ENCODE measurements at regions not wholly inside any gene's neighbourhood (a gene's known extent, or its start where the extent isn't known, plus 50 kb on each side); places are given as distances from the start of the nearest gene placed in this dataset.

DNA sequence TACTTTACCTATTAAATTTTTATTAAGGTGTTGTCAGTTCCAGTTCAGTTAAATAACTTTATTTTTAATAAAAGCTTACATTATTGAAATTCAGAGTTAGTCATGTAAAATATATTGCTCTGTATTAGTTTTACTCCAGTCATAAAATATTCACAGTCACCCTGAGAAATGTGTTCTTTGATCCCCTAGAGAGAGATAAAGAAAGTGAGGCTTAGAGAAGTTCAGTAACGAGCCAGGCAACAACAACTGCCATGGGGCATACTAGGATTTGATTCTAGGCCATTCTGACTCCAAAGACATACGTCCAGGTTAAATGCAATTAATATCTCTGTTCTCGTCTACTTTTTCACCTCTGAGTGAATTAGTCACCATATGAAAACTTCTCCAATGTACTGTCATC lies 761.9 kb upstream of the CXADR start:
- H3K27ac ChIP-seq = no peak overlapping the region
- DNase-seq (ENCODE audit: low read depth, low spot score) = no peak

DNA sequence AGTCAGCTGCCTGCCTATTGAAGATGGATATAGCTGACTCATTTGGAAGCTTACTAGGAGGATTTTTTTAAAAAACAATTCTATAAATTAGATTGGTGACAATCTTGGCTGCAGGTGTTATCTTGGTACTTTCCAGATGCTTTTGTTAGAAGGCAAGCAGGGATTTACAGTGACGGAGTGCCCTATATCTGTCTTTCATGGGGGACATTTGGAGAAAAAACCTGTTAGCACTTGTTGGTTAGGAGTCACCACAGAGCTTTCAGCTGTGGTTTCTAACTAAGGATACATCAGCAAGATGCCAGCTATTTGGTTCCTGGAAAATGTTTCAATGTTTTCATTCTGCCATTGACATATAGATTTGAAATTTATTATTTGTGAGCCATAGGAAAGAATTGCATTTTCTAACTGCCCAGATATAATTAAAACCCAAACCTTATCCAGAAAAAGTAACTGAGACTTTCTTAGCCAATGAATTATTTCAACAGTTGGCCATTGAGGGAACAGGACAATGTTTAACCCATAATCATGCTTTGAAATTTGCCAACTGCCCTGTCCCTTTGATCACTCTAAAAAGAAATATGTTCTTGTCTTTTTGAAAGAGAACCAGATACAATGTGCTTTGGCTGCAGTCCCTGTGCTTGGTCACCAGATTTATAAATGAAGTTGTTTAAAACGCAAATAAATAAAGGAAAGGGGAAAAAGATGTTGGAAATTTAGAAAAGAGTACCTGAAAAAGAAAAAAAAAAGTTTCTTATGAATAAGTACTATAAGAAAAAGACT lies 761.0 kb upstream of the CXADR start:
- DNase-seq (ENCODE audit: low read depth, low spot score) = no peak
- no peak overlapping the region for H3K27ac ChIP-seq

DNA sequence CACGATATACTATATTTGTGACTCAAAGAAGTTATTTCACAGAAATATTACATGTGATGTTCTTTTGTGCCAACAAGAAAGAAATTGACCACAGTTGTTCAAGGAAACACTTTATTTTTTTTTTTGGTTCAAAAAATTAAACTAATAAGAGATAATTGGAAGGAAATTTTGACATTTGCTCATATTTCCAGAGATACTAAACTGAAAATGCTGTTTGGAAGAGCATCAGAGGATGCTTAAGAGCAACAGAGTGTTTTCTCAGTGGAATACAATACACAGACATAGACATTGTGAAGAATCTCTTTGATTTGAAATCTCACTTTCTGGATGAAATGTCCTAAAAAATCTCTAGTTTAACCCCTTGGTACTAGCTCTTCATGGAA lies 760.4 kb upstream of the CXADR start:
- DNase-seq (ENCODE audit: low read depth, low spot score) = no peak
- no peak overlapping the region for H3K27ac ChIP-seq

DNA sequence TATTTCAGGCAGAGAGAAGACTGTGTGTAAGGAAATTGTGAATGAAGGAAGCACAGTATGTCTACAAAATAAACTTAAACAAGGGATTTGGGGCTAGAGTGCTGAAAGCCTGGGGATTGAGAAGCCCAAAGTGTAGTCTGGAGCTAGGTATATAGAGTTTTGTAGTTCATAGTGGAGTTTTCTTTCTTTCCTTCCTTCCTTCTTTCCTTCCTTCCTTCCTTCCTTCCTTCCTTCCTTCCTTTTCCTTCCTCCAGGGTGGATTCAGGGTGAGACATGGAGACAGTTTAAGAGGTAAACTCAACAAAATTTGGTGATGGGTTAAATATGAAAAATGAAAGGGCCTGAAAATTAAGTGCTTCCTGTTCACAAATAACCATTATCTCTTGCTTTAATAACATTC lies 757.8 kb upstream of the CXADR start:
- H3K27ac ChIP-seq = no peak overlapping the region
- DNase-seq (ENCODE audit: low read depth, low spot score) = no peak

DNA sequence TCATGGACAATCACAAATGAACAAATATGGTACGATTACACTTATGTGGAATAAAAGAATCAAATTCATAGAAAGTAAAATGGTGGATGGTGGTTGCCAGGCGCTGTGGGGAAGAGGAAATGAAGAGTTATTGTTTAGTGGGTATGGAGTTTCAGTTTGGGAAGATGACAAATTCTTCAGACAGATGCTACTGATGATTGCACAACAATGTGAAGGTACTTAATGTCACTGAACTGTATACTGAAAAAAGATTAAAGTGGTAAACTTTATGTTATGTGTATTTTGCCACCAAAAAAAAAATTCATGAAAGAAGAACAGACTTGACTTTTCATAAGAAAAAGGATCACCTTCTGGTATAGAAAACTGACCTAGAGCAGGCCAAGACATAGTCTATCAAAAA lies 745.6 kb upstream of the CXADR start:
- DNase-seq (ENCODE audit: low read depth, low spot score) = no peak

DNA sequence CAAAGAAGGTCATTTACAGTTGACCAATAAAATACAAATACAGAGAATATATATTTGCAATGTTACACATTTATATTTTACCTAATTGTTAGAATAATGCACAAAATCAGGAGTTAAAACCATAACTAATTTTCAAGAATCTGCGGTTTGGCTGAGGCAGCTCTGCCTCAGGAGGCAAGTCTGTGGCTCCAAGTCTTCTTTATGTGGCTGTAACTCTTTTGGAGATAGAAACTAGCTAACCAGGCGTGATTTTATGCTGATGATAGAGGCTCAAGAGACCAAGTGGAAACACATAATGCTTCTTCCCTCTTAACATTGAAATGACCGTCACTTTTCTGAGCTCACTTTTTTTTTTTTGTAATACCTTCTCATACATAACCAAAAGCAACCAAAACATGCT lies 744.7 kb upstream of the CXADR start:
- no peak overlapping the region for H3K27ac ChIP-seq
- DNase-seq (ENCODE audit: low read depth, low spot score) = no peak

More for the DNA sequence above, 745.6 kb upstream of the CXADR start:
- no peak overlapping the region for H3K27ac ChIP-seq

DNA sequence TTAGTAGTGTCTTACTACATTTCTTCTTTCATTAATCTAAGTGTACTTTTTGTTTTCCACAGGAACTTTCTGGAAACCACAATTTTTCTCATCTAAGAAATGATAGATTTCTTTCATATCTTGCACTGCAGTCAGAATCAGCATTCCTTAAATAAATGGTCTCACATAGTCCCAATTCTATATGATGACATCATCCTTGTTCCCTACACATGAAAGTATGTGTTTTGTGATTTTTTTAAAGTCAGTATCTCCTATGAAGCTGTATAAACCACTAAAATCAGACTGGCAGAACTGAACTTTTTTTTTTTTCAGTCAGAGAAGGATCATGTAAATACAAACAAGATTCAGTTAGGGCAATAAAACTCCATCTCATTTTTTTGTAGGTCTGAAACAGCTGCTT lies 742.6 kb upstream of the CXADR start:
- no peak overlapping the region for H3K27ac ChIP-seq
- no peak for DNase-seq (ENCODE audit: low read depth, low spot score)

DNA sequence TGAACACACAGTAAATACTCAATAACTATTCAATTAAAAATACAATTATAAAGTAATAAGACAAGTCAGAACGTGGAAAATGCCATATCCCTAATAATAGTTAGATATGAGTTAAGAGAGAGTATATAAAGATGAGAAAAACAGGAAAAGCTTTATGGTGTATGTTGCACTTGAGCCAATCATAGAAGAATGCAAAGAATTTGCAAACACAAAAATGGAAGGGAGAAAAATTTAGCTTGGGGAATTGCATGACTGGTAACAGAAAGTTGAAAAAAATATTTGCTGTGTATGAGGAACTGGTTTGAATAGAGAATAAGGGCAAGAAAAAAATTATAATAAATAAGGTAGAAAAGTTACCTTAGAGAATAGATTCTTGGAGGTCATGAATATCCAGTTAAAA lies 739.6 kb upstream of the CXADR start:
- H3K27ac ChIP-seq = no peak overlapping the region
- DNase-seq (ENCODE audit: low read depth, low spot score) = no peak

DNA sequence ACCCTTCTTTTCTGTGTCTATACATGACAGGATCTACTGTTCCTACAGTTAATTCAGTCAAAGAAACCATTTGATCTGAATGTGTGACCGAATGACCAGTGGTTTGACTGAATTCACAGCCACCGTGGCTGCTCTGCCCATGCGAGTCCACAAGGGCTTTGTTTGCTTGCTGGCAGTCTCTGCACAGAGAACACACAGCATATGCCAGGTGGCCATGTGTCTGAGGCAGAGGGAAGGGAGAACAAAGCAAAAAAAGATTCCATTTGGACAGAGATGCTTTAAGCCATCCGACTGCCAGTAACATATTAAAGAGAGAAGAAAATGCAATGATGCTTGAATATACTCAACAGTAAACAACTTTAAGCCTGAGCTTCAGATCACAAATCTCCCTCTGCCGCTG lies 737.8 kb upstream of the CXADR start:
- no peak overlapping the region for H3K27ac ChIP-seq
- DNase-seq (ENCODE audit: low read depth, low spot score) = no peak

DNA sequence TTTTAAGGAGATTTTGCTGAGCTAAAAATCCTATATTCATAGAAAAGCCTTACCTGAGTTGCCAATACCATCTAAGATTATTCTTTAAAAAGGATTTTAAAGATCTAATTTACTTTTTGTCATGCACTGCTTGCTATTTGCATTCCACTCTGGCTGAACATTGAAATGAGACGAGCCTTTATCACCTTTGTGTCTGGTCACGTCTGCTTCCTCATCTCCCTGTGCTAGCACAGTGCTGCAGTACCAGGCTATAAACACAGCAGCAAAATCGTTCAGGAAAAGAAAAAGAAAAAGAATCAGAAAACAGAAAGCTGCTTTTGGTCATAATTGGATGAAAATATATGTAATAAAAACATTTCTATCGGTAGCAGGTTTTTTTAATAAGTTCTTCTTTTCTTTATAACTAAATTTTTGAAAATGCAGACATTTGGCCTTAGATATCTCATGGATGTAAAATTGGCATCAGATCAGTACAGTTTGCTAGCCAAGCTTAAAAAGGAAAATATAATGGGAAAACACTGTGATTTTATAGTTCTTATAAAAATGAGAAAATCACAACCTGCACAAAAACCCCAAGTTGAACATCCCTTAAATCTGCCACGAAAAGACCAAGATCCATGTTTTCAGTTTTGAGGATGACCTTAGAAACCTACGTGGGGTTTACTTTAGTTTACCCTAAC lies 735.7 kb upstream of the CXADR start:
- DNase-seq (ENCODE audit: low read depth, low spot score) = no peak

DNA sequence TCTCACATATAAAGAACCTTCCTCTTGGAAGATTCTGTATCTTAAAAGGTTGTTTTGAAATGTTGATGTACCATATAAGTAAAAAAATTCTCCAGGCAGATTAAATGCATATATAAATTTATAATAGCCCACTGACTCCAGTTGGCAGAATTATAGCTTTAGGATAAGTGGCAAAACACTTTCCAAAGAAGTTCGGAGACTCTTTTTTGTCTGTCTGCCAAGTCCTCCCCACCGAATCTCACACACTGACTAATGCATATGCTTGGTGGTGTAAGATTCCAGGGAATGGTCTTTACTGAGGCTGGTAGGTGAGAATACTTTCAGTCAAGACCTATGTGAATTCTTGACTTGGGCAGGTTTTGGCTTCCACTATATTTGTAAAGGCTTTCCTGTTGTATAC lies 724.3 kb upstream of the CXADR start:
- no peak overlapping the region for H3K27ac ChIP-seq

More for the DNA sequence above, 735.7 kb upstream of the CXADR start:
- no peak overlapping the region for H3K27ac ChIP-seq

DNA sequence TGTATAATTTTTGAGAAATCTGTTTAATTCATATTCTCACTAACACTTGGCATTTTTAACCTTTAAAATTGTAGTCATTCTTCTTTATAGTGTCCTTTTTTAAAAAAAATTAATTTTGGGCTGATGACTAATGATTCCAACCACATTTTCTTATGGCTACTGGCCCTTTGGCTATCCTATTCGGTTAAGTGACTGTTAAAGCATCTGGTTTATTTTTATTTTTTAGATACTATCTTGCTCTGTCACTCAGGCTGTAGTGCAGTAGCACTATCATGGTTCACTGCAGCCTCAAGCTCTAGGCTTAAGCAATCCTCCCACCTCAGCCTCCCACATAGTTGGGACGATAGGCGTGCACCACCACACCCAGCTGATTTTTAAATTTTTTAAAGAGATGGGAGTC lies 723.2 kb upstream of the CXADR start:
- H3K27ac ChIP-seq = no peak overlapping the region
- no peak for DNase-seq (ENCODE audit: low read depth, low spot score)

More for the DNA sequence above, 724.3 kb upstream of the CXADR start:
- DNase-seq (ENCODE audit: low read depth, low spot score) = no peak

DNA sequence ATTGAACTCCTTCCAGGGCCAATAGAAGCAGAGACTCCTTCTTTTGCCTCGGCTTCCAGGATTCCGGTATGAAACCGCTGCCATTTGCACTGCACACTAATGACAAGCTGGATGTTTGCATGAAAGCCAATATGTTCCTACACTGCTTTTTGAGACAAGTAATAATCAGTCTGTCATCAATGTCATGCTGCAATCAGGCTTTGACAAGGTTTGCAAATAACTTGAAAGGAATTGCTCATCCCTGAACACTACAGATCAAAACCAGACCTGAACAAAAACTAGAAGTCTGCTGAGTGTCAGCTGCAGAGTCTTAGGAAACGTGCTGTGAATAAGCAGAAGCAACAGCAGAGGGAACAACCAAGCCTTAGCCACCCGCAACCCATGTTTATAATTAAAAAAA lies 720.7 kb upstream of the CXADR start:
- H3K27ac ChIP-seq = no peak overlapping the region
- DNase-seq (ENCODE audit: low read depth, low spot score) = no peak

DNA sequence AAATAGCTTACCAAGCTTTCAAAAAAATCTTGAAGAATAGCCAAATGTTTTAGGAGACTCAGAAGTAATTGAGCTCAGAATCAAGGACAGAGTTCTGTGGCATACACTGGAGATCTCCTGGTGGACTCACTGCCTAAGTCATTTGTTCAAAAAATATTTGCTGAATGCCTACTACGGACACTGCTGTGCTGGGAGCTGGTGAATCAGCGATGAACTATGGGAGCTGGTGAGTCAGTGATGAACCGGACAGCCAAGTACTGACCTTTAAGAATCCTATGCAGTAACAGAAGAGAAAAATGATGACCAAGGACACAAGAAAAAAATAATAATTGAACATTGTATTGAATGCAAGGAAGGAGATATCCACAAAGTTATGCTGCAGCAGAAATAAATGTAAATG lies 717.9 kb upstream of the CXADR start:
- DNase-seq (ENCODE audit: low read depth, low spot score) = peak; percentile 5
- H3K27ac ChIP-seq = no peak overlapping the region

DNA sequence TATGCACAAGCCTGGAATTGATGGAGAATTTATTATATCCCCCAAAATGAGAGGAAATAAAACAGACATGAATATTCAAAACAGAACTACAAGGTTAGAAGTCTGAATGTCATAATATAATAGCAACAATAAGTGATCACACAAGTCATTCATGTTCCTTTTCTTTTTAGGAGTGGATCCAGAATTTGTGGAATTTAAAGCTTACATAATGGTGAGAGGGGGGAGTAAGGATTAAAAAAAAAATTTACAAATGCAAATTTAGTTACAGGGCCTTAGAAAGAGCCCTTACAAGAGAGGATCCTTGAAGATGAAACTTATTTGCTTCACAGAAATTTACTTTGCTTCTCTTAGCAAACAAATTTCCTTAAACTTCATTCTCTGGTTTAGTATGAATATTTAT lies 716.1 kb upstream of the CXADR start:
- H3K27ac ChIP-seq = no peak overlapping the region
- no peak for DNase-seq (ENCODE audit: low read depth, low spot score)

DNA sequence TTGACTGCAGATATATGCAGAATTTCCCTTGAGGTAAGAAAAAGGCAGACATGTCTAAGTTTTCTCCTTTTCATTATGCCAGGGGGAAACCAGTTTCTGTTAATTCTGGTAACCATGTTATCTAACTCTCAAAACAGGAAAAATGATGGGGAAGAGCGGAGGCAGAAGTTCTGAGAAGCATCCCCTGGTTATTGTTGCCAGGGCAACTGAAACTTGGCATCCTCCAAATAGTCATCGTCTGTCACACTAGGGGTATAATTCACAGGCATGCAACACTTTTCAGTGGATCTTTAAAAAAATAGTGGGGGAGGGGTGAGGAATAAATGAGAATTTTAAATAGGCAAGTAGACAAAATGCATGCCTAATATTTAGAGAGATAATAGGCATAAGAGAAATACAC lies 715.3 kb upstream of the CXADR start:
- H3K27ac ChIP-seq = no peak overlapping the region
- no peak for DNase-seq (ENCODE audit: low read depth, low spot score)

DNA sequence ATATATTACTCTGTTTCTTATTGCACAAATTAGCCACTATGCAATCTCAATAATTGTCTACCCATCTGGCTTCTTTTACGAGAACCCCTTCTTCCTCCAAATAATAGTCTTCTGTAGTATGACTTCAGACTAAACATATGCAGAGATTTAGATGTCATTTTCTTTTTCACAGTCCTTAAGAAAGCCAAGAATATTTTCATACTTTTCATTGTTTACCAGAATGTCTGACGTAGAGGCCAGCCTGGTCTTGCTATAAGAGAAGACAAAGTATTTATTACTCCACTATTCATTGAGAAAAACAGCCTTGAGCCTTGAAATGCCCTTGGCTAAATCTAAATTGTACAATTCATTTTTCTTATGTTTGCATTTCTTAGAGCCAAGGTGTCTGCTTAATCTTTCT lies 714.9 kb upstream of the CXADR start:
- H3K27ac ChIP-seq = no peak overlapping the region
- no peak for DNase-seq (ENCODE audit: low read depth, low spot score)

DNA sequence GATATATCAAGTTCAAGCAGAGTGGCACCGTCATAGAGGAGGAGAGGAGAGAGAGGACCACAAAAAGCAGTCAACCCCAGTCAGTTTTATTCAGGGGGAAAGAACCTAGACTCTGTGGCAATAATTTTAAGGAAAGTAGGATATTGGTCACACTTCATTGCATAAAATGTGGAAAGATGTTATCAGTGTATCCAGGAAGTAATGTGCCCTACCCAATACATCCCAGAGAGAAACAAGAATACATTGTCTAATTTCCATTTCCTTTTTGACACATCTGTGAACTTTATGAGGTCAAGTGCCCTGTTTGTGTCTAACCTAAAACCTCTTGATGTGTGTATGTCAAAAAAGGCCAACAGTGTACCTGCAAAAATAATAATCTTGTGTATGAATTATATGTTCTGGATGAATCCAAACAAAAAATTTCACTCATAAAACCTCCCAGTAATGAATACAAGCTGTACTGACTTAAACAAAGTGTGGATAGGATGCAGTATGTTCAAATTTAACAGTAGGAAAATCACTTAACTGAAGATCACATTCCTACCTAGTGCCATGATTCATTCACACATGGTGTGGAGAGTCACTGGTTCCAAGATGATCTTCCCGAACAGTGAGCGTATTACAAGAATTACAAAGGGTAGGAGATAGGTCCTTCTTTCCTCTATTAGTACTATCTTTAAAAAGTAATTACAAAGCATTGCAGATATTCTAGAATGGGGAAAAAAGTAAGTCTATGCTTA lies 712.1 kb upstream of the CXADR start:
- no peak for DNase-seq (ENCODE audit: low read depth, low spot score)

DNA sequence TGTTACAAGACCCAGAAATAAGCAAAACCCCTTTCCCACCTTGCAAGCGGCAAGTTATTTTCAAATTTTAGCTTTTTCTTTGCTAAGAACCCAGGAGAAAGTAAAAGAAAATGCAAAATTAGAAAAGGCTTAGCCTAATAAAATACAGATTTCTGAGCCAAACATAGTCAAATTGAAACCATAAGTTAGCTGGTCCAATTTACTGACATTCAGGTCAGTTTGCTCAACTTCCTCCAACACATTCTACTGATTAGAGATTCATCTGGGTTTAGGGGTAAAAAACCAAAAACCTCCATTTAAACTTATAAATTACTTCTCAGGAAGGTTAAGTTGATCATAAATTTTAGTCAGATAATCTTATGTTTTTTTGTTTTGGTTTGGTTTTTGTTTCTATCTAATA lies 701.8 kb upstream of the CXADR start:
- no peak for DNase-seq (ENCODE audit: low read depth, low spot score)
- no peak overlapping the region for H3K27ac ChIP-seq

More for the DNA sequence above, 712.1 kb upstream of the CXADR start:
- no peak overlapping the region for H3K27ac ChIP-seq

DNA sequence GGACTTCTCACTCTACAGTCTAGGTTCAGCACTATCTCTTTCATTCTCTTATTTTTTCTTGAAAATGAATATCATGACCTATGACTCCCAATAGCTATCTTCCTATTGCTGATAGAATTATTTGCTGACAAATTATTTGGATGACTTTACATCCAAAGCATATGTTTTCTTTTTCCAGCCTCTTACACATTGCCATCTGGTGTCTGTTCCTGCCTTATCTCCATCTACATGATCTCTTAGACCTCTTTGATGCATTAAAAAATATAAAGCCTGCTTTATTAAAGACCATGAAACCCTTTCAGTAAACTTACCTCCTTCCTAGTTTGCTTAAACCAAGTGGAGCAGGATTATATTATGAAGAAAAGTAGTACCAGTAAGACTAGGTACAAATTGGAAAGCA lies 700.9 kb upstream of the CXADR start:
- no peak for DNase-seq (ENCODE audit: low read depth, low spot score)
- H3K27ac ChIP-seq = no peak overlapping the region

DNA sequence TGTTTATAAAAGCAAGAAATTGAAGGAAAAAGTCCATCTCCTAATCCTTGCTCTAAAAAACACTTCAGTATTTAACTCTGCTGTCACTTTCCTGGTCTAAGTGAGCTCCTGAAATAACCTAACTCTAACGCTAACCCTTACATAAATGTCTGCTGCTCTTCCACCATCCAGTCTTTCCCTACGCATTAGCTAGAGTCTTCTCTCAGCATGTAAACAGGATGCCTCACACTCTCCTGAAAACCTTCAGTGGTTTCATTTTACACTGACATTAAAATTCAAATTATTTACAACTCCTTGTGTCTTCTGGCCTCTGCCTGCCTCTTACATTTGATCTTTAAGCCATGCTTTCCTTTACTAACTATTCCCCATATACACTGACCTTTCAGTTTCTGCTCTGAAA lies 697.6 kb upstream of the CXADR start:
- no peak overlapping the region for H3K27ac ChIP-seq
- no peak for DNase-seq (ENCODE audit: low read depth, low spot score)

All from epithelial cell of prostate (primary cell).